HG02852 (cell line): ENCODE measurements at regions not wholly inside any gene's neighbourhood (a gene's known extent, or its start where the extent isn't known, plus 50 kb on each side); places are given as distances from the start of the nearest gene placed in this dataset.

Experiments
- ATAC-seq: cut with Tn5 transposase; IDR thresholded peaks from one replicate; pipeline ENCODE4 v1.9.1; 2021; ENCODE audit warnings: mild to moderate bottlenecking, moderate library complexity; ENCODE audit not compliant: unreplicated experiment

GRCh38 chr2:126177479-126177878 lies 478.5 kb upstream of the GYPC start:
- ATAC-seq: no peak

GRCh38 chr2:126187668-126188067 lies 468.3 kb upstream of the GYPC start:
- ATAC-seq: no peak

GRCh38 chr2:126189527-126189926 lies 466.4 kb upstream of the GYPC start:
- no peak for ATAC-seq

GRCh38 chr2:126200538-126200937 lies 455.4 kb upstream of the GYPC start:
- no peak for ATAC-seq

GRCh38 chr2:126208266-126208665 lies 447.7 kb upstream of the GYPC start:
- ATAC-seq: no peak

- ATAC-seq: no peak
Observed at GRCh38 chr2:126212735-126213134, 443.2 kb upstream of the GYPC start.

GRCh38 chr2:126219081-126219480 lies 436.9 kb upstream of the GYPC start:
- no peak for ATAC-seq

GRCh38 chr2:126220331-126220730 lies 435.6 kb upstream of the GYPC start:
- ATAC-seq: no peak

GRCh38 chr2:126221506-126221905 lies 434.5 kb upstream of the GYPC start:
- no peak for ATAC-seq

GRCh38 chr2:126222278-126222677 lies 433.7 kb upstream of the GYPC start:
- ATAC-seq: no peak

- ATAC-seq: no peak
Observed at GRCh38 chr2:126224776-126225175, 431.2 kb upstream of the GYPC start.

- no peak for ATAC-seq
Observed at GRCh38 chr2:126227250-126227649, 428.7 kb upstream of the GYPC start.

- no peak for ATAC-seq
Observed at GRCh38 chr2:126228531-126228930, 427.4 kb upstream of the GYPC start.

- ATAC-seq: no peak
Observed at GRCh38 chr2:126238251-126238650, 417.7 kb upstream of the GYPC start.

GRCh38 chr2:126239320-126239955 lies 416.5 kb upstream of the GYPC start:
- ATAC-seq: no peak

- ATAC-seq: no peak
Observed at GRCh38 chr2:126241001-126241400, 415.0 kb upstream of the GYPC start.

GRCh38 chr2:126241411-126241810 lies 414.5 kb upstream of the GYPC start:
- no peak for ATAC-seq

- peak; percentile 75 for ATAC-seq
Observed at GRCh38 chr2:126244937-126245336, 411.0 kb upstream of the GYPC start.

- no peak for ATAC-seq
Observed at GRCh38 chr2:126253669-126254068, 402.3 kb upstream of the GYPC start.

GRCh38 chr2:126264625-126265024 lies 391.3 kb upstream of the GYPC start:
- ATAC-seq: no peak

GRCh38 chr2:126269911-126270310 lies 386.0 kb upstream of the GYPC start:
- no peak for ATAC-seq

- no peak for ATAC-seq
Observed at GRCh38 chr2:126270587-126270986, 385.4 kb upstream of the GYPC start.

- no peak for ATAC-seq
Observed at GRCh38 chr2:126272401-126272800, 383.6 kb upstream of the GYPC start.
